PC-9 (cell line): ENCODE measurements at regions not wholly inside any gene's neighbourhood (a gene's known extent, or its start where the extent isn't known, plus 50 kb on each side); places are given as distances from the start of the nearest gene placed in this dataset.

Experiments
- CTCF ChIP-seq: fragments of 200-600 bp; sonication (generic); conservative IDR thresholded peaks from 2 replicates; pipeline ENCODE4 v1.6.1; 2017; ENCODE audit warnings: mixed run types, antibody characterized with exemption, mild to moderate bottlenecking, moderate library complexity
- EZH2 ChIP-seq: fragments of 200-600 bp; sonication (generic); IDR thresholded peaks from 2 replicates; pipeline ENCODE4 v1.8.0; 2017; ENCODE audit warnings: antibody characterized with exemption, low read depth

- TF ChIP-seq CTCF = no peak
- TF ChIP-seq EZH2 = no peak
Observed at GRCh38 chr13:63367522-63368198, 1952.0 kb upstream of the PCDH20 start.
